NCI-H1694 treated with DMSO at 0.1 percent for 48 hours (cell line): ENCODE measurements at regions not wholly inside any gene's neighbourhood (a gene's known extent, or its start where the extent isn't known, plus 50 kb on each side); places are given as distances from the start of the nearest gene placed in this dataset.

Source experiments
- DNase-seq: peaks from one replicate; lab custom pipeline; 2025; lab: John Stamatoyannopoulos, UW

GRCh38 chr2:128632501-128632800 lies 313.8 kb upstream of the HS6ST1 start:
- DNase-seq: no peak

- no peak for DNase-seq
These were observed 314.8 kb upstream of the HS6ST1 start for GRCh38 chr2:128633501-128633900.

GRCh38 chr2:128635361-128635900 lies 316.8 kb upstream of the HS6ST1 start:
- no peak for DNase-seq

- no peak for DNase-seq
These were observed 318.1 kb upstream of the HS6ST1 start for GRCh38 chr2:128636802-128637147.

- no peak for DNase-seq
These were observed 318.9 kb upstream of the HS6ST1 start for GRCh38 chr2:128637481-128638155.

GRCh38 chr2:128638341-128639119 lies 319.9 kb upstream of the HS6ST1 start:
- DNase-seq: peak; percentile 11

GRCh38 chr2:128639120-128639477 lies 320.4 kb upstream of the HS6ST1 start:
- no peak for DNase-seq

- no peak for DNase-seq
These were observed 321.0 kb upstream of the HS6ST1 start for GRCh38 chr2:128639693-128640092.

- no peak for DNase-seq
These were observed 321.6 kb upstream of the HS6ST1 start for GRCh38 chr2:128640166-128640844.

GRCh38 chr2:128640845-128641360 lies 322.2 kb upstream of the HS6ST1 start:
- DNase-seq: no peak

- DNase-seq: no peak
These were observed 322.9 kb upstream of the HS6ST1 start for GRCh38 chr2:128641421-128642080.

- no peak for DNase-seq
These were observed 323.6 kb upstream of the HS6ST1 start for GRCh38 chr2:128642316-128642715.

- no peak for DNase-seq
These were observed 324.2 kb upstream of the HS6ST1 start for GRCh38 chr2:128642821-128643220.

- no peak for DNase-seq
These were observed 324.8 kb upstream of the HS6ST1 start for GRCh38 chr2:128643221-128644065.

- DNase-seq: no peak
These were observed 325.5 kb upstream of the HS6ST1 start for GRCh38 chr2:128644156-128644555.

GRCh38 chr2:128644718-128645256 lies 326.1 kb upstream of the HS6ST1 start:
- DNase-seq: no peak

- DNase-seq: no peak
These were observed 327.0 kb upstream of the HS6ST1 start for GRCh38 chr2:128645631-128646030.

GRCh38 chr2:128646091-128646490 lies 327.4 kb upstream of the HS6ST1 start:
- DNase-seq: no peak

- DNase-seq: no peak
These were observed 328.0 kb upstream of the HS6ST1 start for GRCh38 chr2:128646691-128647090.

- DNase-seq: no peak
These were observed 332.3 kb upstream of the HS6ST1 start for GRCh38 chr2:128651000-128651399.

- no peak for DNase-seq
These were observed 335.7 kb upstream of the HS6ST1 start for GRCh38 chr2:128654408-128654807.
